ENCODE measurements at regions not wholly inside any gene's neighbourhood (a gene's known extent, or its start where the extent isn't known, plus 50 kb on each side); places are given as distances from the start of the nearest gene placed in this dataset.

GRCh38 chr2:145286716-145287275, 766.9 kb upstream of the ZEB2 start:
- Histone ChIP-seq H3K9me3 (replicated peaks; ENCODE audit: control insufficient read depth, low read depth, low read length) (no peaks in the 10 kb centered on the region), H3K27me3 (ENCODE audit: control insufficient read depth, insufficient read depth, low read length) (no peaks in the 10 kb centered on the region), H3K27ac (ENCODE audit: low read length) (peak overlapping the region; percentile 0), H3K4me1 (ENCODE audit: control insufficient read depth, insufficient read depth, low read length) (peaks cover 2% of the 10 kb centered on the region), H3K4me3 (ENCODE audit: low read length) (no peak overlapping the region), H3K36me3 (ENCODE audit: control insufficient read depth, insufficient read depth, low read length) (no peaks in the 10 kb centered on the region)
- peak; percentile 71 for DNase-seq
- 42% methylated on average over 5 of the region's 7 CpGs for WGBS (ENCODE audit: insufficient coverage)

- H3K4me1 ChIP-seq (ENCODE audit: control insufficient read depth, insufficient read depth, low read length): no peaks in the 10 kb centered on the region
- no peak overlapping the region for H3K4me3 ChIP-seq (ENCODE audit: low read length)
- H3K27me3 ChIP-seq (ENCODE audit: control insufficient read depth, insufficient read depth, low read length): no peaks in the 10 kb centered on the region
- no peak overlapping the region for H3K27ac ChIP-seq (ENCODE audit: low read length)
- H3K36me3 ChIP-seq (ENCODE audit: control insufficient read depth, insufficient read depth, low read length): no peaks in the 10 kb centered on the region
- 100% methylated on average over 1 of the region's 5 CpGs for WGBS (ENCODE audit: insufficient coverage)
- no peak for DNase-seq
- no peaks in the 10 kb centered on the region for H3K9me3 ChIP-seq (replicated peaks; ENCODE audit: control insufficient read depth, low read depth, low read length)
Observed at GRCh38 chr2:145284551-145284950, 764.6 kb upstream of the ZEB2 start.

- Histone ChIP-seq H3K27me3 (ENCODE audit: control insufficient read depth, insufficient read depth, low read length) (no peaks in the 10 kb centered on the region), H3K4me3 (ENCODE audit: low read length) (no peak overlapping the region)
- WGBS (ENCODE audit: insufficient coverage): no CpG with 5 or more reads among the region's 1 CpG
Observed at GRCh38 chr2:145283131-145283530, 763.2 kb upstream of the ZEB2 start.

GRCh38 chr2:145277922-145278321, 758.0 kb upstream of the ZEB2 start:
- Histone ChIP-seq H3K9me3 (replicated peaks; ENCODE audit: control insufficient read depth, low read depth, low read length) (peaks cover 3% of the 10 kb centered on the region), H3K4me3 (ENCODE audit: low read length) (no peak overlapping the region), H3K4me1 (ENCODE audit: control insufficient read depth, insufficient read depth, low read length) (no peaks in the 10 kb centered on the region), H3K27me3 (ENCODE audit: control insufficient read depth, insufficient read depth, low read length) (no peaks in the 10 kb centered on the region), H3K27ac (ENCODE audit: low read length) (no peak overlapping the region), H3K36me3 (ENCODE audit: control insufficient read depth, insufficient read depth, low read length) (no peaks in the 10 kb centered on the region)
- no peak for DNase-seq

More at GRCh38 chr2:145283131-145283530, 763.2 kb upstream of the ZEB2 start:
- Histone ChIP-seq H3K4me1 (ENCODE audit: control insufficient read depth, insufficient read depth, low read length) (no peaks in the 10 kb centered on the region), H3K27ac (ENCODE audit: low read length) (no peak overlapping the region), H3K9me3 (replicated peaks; ENCODE audit: control insufficient read depth, low read depth, low read length) (no peaks in the 10 kb centered on the region), H3K36me3 (ENCODE audit: control insufficient read depth, insufficient read depth, low read length) (no peaks in the 10 kb centered on the region)
- no peak for DNase-seq

- Histone ChIP-seq H3K27ac (ENCODE audit: low read length) (no peak overlapping the region), H3K27me3 (ENCODE audit: control insufficient read depth, insufficient read depth, low read length) (no peaks in the 10 kb centered on the region), H3K9me3 (replicated peaks; ENCODE audit: control insufficient read depth, low read depth, low read length) (peaks cover 4% of the 10 kb centered on the region), H3K36me3 (ENCODE audit: control insufficient read depth, insufficient read depth, low read length) (no peaks in the 10 kb centered on the region), H3K4me1 (ENCODE audit: control insufficient read depth, insufficient read depth, low read length) (no peaks in the 10 kb centered on the region), H3K4me3 (ENCODE audit: low read length) (no peak overlapping the region)
- no CpG with 5 or more reads among the region's 1 CpG for WGBS (ENCODE audit: insufficient coverage)
- DNase-seq: no peak
Observed at GRCh38 chr2:145273840-145274239, 753.9 kb upstream of the ZEB2 start.

GRCh38 chr2:145268931-145269330, 749.0 kb upstream of the ZEB2 start:
- H3K27me3 ChIP-seq (ENCODE audit: control insufficient read depth, insufficient read depth, low read length): no peaks in the 10 kb centered on the region
- H3K4me1 ChIP-seq (ENCODE audit: control insufficient read depth, insufficient read depth, low read length): no peaks in the 10 kb centered on the region
- no peak overlapping the region for H3K27ac ChIP-seq (ENCODE audit: low read length)
- no peaks in the 10 kb centered on the region for H3K36me3 ChIP-seq (ENCODE audit: control insufficient read depth, insufficient read depth, low read length)
- no CpG with 5 or more reads among the region's 3 CpGs for WGBS (ENCODE audit: insufficient coverage)
- peaks cover 4% of the 10 kb centered on the region for H3K9me3 ChIP-seq (replicated peaks; ENCODE audit: control insufficient read depth, low read depth, low read length)
- DNase-seq: no peak
- no peak overlapping the region for H3K4me3 ChIP-seq (ENCODE audit: low read length)

- no peak overlapping the region for H3K4me3 ChIP-seq (ENCODE audit: low read length)
- H3K36me3 ChIP-seq (ENCODE audit: control insufficient read depth, insufficient read depth, low read length): no peaks in the 10 kb centered on the region
- H3K27ac ChIP-seq (ENCODE audit: low read length): no peak overlapping the region
- no peaks in the 10 kb centered on the region for H3K27me3 ChIP-seq (ENCODE audit: control insufficient read depth, insufficient read depth, low read length)
- no peak for DNase-seq
- H3K4me1 ChIP-seq (ENCODE audit: control insufficient read depth, insufficient read depth, low read length): no peaks in the 10 kb centered on the region
- no peaks in the 10 kb centered on the region for H3K9me3 ChIP-seq (replicated peaks; ENCODE audit: control insufficient read depth, low read depth, low read length)
Observed at GRCh38 chr2:145267451-145267850, 747.5 kb upstream of the ZEB2 start.

- no CpG with 5 or more reads among the region's 6 CpGs for WGBS (ENCODE audit: insufficient coverage)
- Histone ChIP-seq H3K4me3 (ENCODE audit: low read length) (no peak overlapping the region), H3K27me3 (ENCODE audit: control insufficient read depth, insufficient read depth, low read length) (no peaks in the 10 kb centered on the region), H3K36me3 (ENCODE audit: control insufficient read depth, insufficient read depth, low read length) (no peaks in the 10 kb centered on the region), H3K27ac (ENCODE audit: low read length) (no peak overlapping the region), H3K9me3 (replicated peaks; ENCODE audit: control insufficient read depth, low read depth, low read length) (no peaks in the 10 kb centered on the region), H3K4me1 (ENCODE audit: control insufficient read depth, insufficient read depth, low read length) (no peaks in the 10 kb centered on the region)
- no peak for DNase-seq
Observed at GRCh38 chr2:145265244-145265643, 745.3 kb upstream of the ZEB2 start.

- Histone ChIP-seq H3K4me3 (ENCODE audit: low read length) (no peak overlapping the region), H3K27ac (ENCODE audit: low read length) (no peak overlapping the region), H3K9me3 (replicated peaks; ENCODE audit: control insufficient read depth, low read depth, low read length) (no peaks in the 10 kb centered on the region), H3K4me1 (ENCODE audit: control insufficient read depth, insufficient read depth, low read length) (no peaks in the 10 kb centered on the region), H3K27me3 (ENCODE audit: control insufficient read depth, insufficient read depth, low read length) (no peaks in the 10 kb centered on the region), H3K36me3 (ENCODE audit: control insufficient read depth, insufficient read depth, low read length) (no peaks in the 10 kb centered on the region)
- WGBS (ENCODE audit: insufficient coverage): no CpG with 5 or more reads among the region's 2 CpGs
- DNase-seq: no peak
Observed at GRCh38 chr2:145260674-145261073, 740.8 kb upstream of the ZEB2 start.

GRCh38 chr2:145260081-145260480, 740.2 kb upstream of the ZEB2 start:
- H3K27ac ChIP-seq (ENCODE audit: low read length): no peak overlapping the region
- no peak overlapping the region for H3K4me3 ChIP-seq (ENCODE audit: low read length)
- DNase-seq: no peak
- no peaks in the 10 kb centered on the region for H3K9me3 ChIP-seq (replicated peaks; ENCODE audit: control insufficient read depth, low read depth, low read length)
- no peaks in the 10 kb centered on the region for H3K4me1 ChIP-seq (ENCODE audit: control insufficient read depth, insufficient read depth, low read length)
- H3K36me3 ChIP-seq (ENCODE audit: control insufficient read depth, insufficient read depth, low read length): no peaks in the 10 kb centered on the region
- H3K27me3 ChIP-seq (ENCODE audit: control insufficient read depth, insufficient read depth, low read length): no peaks in the 10 kb centered on the region

- Histone ChIP-seq H3K9me3 (replicated peaks; ENCODE audit: control insufficient read depth, low read depth, low read length) (no peaks in the 10 kb centered on the region), H3K4me1 (ENCODE audit: control insufficient read depth, insufficient read depth, low read length) (no peaks in the 10 kb centered on the region), H3K36me3 (ENCODE audit: control insufficient read depth, insufficient read depth, low read length) (no peaks in the 10 kb centered on the region), H3K4me3 (ENCODE audit: low read length) (no peak overlapping the region), H3K27ac (ENCODE audit: low read length) (no peak overlapping the region), H3K27me3 (ENCODE audit: control insufficient read depth, insufficient read depth, low read length) (no peaks in the 10 kb centered on the region)
- WGBS (ENCODE audit: insufficient coverage): 86% methylated on average over 1 of the region's 5 CpGs
- no peak for DNase-seq
Observed at GRCh38 chr2:145258903-145259579, 739.1 kb upstream of the ZEB2 start.

Data from muscle of leg (tissue), 3 donors.